ENCODE measurements at regions not wholly inside any gene's neighbourhood (a gene's known extent, or its start where the extent isn't known, plus 50 kb on each side); places are given as distances from the start of the nearest gene placed in this dataset.

GRCh38 chr9:27625751-27626150 is 52.5 kb upstream of the C9orf72 start:
- no peak for DNase-seq
- in situ Hi-C loops (cut with HindIII; ENCODE audit: low pct_ligation_motif_present, low pct_unique_long_range_greater_than_20kb, low sequenced_read_pairs) = no loop called here

- in situ Hi-C loops (cut with HindIII; ENCODE audit: low pct_ligation_motif_present, low pct_unique_long_range_greater_than_20kb, low sequenced_read_pairs) = no loop called here
These were observed 53.2 kb upstream of the C9orf72 start for GRCh38 chr9:27626244-27627187.

GRCh38 chr9:27627188-27627564 is 53.9 kb upstream of the C9orf72 start:
- in situ Hi-C loops (cut with HindIII; ENCODE audit: low pct_ligation_motif_present, low pct_unique_long_range_greater_than_20kb, low sequenced_read_pairs) = no loop called here
- DNase-seq = no peak

More at GRCh38 chr9:27626244-27627187, 53.2 kb upstream of the C9orf72 start:
- DNase-seq = no peak

- no peak for DNase-seq
- in situ Hi-C loops (cut with HindIII; ENCODE audit: low pct_ligation_motif_present, low pct_unique_long_range_greater_than_20kb, low sequenced_read_pairs) = no loop called here
These were observed 55.0 kb upstream of the C9orf72 start for GRCh38 chr9:27628311-27628710.

- in situ Hi-C loops (cut with HindIII; ENCODE audit: low pct_ligation_motif_present, low pct_unique_long_range_greater_than_20kb, low sequenced_read_pairs) = no loop called here
- DNase-seq = no peak
These were observed 56.1 kb upstream of the C9orf72 start for GRCh38 chr9:27629425-27629824.

- in situ Hi-C loops (cut with HindIII; ENCODE audit: low pct_ligation_motif_present, low pct_unique_long_range_greater_than_20kb, low sequenced_read_pairs) = no loop called here
- DNase-seq = no peak
These were observed 59.0 kb upstream of the C9orf72 start for GRCh38 chr9:27632254-27632653.

- in situ Hi-C loops (cut with HindIII; ENCODE audit: low pct_ligation_motif_present, low pct_unique_long_range_greater_than_20kb, low sequenced_read_pairs) = no loop called here
- DNase-seq = no peak
These were observed 60.5 kb upstream of the C9orf72 start for GRCh38 chr9:27633764-27634163.

GRCh38 chr9:27634879-27635278 is 61.6 kb upstream of the C9orf72 start:
- in situ Hi-C loops (cut with HindIII; ENCODE audit: low pct_ligation_motif_present, low pct_unique_long_range_greater_than_20kb, low sequenced_read_pairs) = no loop called here
- DNase-seq = no peak

- in situ Hi-C loops (cut with HindIII; ENCODE audit: low pct_ligation_motif_present, low pct_unique_long_range_greater_than_20kb, low sequenced_read_pairs) = no loop called here
These were observed 65.4 kb upstream of the C9orf72 start for GRCh38 chr9:27638716-27639115.

GRCh38 chr9:27645161-27645840 is 72.0 kb upstream of the C9orf72 start:
- in situ Hi-C loops (cut with HindIII; ENCODE audit: low pct_ligation_motif_present, low pct_unique_long_range_greater_than_20kb, low sequenced_read_pairs) = no loop called here
- DNase-seq = no peak

More at GRCh38 chr9:27638716-27639115, 65.4 kb upstream of the C9orf72 start:
- no peak for DNase-seq

GRCh38 chr9:27653246-27653645 is 80.0 kb upstream of the C9orf72 start:
- in situ Hi-C loops (cut with HindIII; ENCODE audit: low pct_ligation_motif_present, low pct_unique_long_range_greater_than_20kb, low sequenced_read_pairs) = no loop called here
- DNase-seq = no peak

- DNase-seq = no peak
- in situ Hi-C loops (cut with HindIII; ENCODE audit: low pct_ligation_motif_present, low pct_unique_long_range_greater_than_20kb, low sequenced_read_pairs) = no loop called here
These were observed 80.7 kb upstream of the C9orf72 start for GRCh38 chr9:27653957-27654356.

- DNase-seq = no peak
- in situ Hi-C loops (cut with HindIII; ENCODE audit: low pct_ligation_motif_present, low pct_unique_long_range_greater_than_20kb, low sequenced_read_pairs) = no loop called here
These were observed 81.5 kb upstream of the C9orf72 start for GRCh38 chr9:27654629-27655285.

GRCh38 chr9:27655441-27655840 is 82.2 kb upstream of the C9orf72 start:
- no peak for DNase-seq
- in situ Hi-C loops (cut with HindIII; ENCODE audit: low pct_ligation_motif_present, low pct_unique_long_range_greater_than_20kb, low sequenced_read_pairs) = no loop called here

GRCh38 chr9:27659001-27659400 is 85.7 kb upstream of the C9orf72 start:
- in situ Hi-C loops (cut with HindIII; ENCODE audit: low pct_ligation_motif_present, low pct_unique_long_range_greater_than_20kb, low sequenced_read_pairs) = no loop called here
- DNase-seq = no peak

- in situ Hi-C loops (cut with HindIII; ENCODE audit: low pct_ligation_motif_present, low pct_unique_long_range_greater_than_20kb, low sequenced_read_pairs) = no loop called here
- no peak for DNase-seq
These were observed 86.3 kb upstream of the C9orf72 start for GRCh38 chr9:27659571-27659970.

GRCh38 chr9:27660148-27660547 is 86.9 kb upstream of the C9orf72 start:
- no peak for DNase-seq
- in situ Hi-C loops (cut with HindIII; ENCODE audit: low pct_ligation_motif_present, low pct_unique_long_range_greater_than_20kb, low sequenced_read_pairs) = no loop called here

- in situ Hi-C loops (cut with HindIII; ENCODE audit: low pct_ligation_motif_present, low pct_unique_long_range_greater_than_20kb, low sequenced_read_pairs) = no loop called here
- no peak for DNase-seq
These were observed 90.2 kb upstream of the C9orf72 start for GRCh38 chr9:27663526-27663925.

GRCh38 chr9:27664121-27664779 is 91.0 kb upstream of the C9orf72 start:
- in situ Hi-C loops (cut with HindIII; ENCODE audit: low pct_ligation_motif_present, low pct_unique_long_range_greater_than_20kb, low sequenced_read_pairs) = no loop called here
- DNase-seq = no peak

Measured in ACHN (cell line).